ENCODE measurements at regions not wholly inside any gene's neighbourhood (a gene's known extent, or its start where the extent isn't known, plus 50 kb on each side); places are given as distances from the start of the nearest gene placed in this dataset.

DNA sequence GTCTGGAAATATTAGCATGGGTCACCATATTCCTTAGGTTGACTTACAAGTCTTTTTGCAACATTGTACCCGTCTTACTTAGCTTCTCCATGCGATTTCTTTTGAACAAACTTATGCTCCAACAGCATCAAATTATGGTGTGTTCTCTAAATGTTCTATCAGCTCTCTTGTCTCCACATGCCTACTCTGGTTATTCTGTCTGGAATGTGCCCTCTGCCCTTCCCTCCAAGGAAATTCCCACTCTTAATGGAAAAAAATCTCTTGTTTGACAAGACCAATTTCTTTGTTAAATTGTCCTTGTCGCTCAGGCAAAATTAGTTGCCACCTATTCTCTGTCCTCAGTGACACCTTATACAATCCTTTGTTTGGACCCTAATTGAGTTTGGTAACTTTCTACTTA lies 522.8 kb upstream of the LUZP2 start:
- TF ChIP-seq, protein P1, sequence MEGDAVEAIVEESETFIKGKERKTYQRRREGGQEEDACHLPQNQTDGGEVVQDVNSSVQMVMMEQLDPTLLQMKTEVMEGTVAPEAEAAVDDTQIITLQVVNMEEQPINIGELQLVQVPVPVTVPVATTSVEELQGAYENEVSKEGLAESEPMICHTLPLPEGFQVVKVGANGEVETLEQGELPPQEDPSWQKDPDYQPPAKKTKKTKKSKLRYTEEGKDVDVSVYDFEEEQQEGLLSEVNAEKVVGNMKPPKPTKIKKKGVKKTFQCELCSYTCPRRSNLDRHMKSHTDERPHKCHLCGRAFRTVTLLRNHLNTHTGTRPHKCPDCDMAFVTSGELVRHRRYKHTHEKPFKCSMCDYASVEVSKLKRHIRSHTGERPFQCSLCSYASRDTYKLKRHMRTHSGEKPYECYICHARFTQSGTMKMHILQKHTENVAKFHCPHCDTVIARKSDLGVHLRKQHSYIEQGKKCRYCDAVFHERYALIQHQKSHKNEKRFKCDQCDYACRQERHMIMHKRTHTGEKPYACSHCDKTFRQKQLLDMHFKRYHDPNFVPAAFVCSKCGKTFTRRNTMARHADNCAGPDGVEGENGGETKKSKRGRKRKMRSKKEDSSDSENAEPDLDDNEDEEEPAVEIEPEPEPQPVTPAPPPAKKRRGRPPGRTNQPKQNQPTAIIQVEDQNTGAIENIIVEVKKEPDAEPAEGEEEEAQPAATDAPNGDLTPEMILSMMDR (IDR thresholded peaks at IDR 0.05): no peak
- TF ChIP-seq EZH2 (IDR thresholded peaks at IDR 0.05) (no peak), EZH2phosphoT487 (IDR thresholded peaks at IDR 0.05) (no peak)

All from neural progenitor cell (in vitro differentiated cells).